Pancreas (tissue), 10 donors: ENCODE measurements at regions not wholly inside any gene's neighbourhood (a gene's known extent, or its start where the extent isn't known, plus 50 kb on each side); places are given as distances from the start of the nearest gene placed in this dataset.
A peak's percentile ranks its signal among the peaks of the same experiment; 100 is the strongest.

ENCODE experiments used
- ATAC-seq, 4 donors: fragments of 200-7000 bp; cut with Tn5 transposase; one replicate each; pipeline versions ENCODE4 v1.8.0 to v1.9.1; 2020; ENCODE audit warnings: mild to moderate bottlenecking in 4 of 4, moderate library complexity in 4 of 4
- DNase-seq, 6 donors: peaks; one replicate each; pipeline ENCODE4 v3.0.0-alpha.2; 2020
- FAIRE-seq: peaks from 2 replicates; lab custom pipeline; 2012; peaks lifted over from hg19 to GRCh38; lab: Jason Lieb, UNC
- H3K27ac ChIP-seq, 4 donors: fragments of 200-600 bp; sonication (generic); 1 replicate in 3 of 4; 2 replicates in 1 of 4; pipeline versions ENCODE4 v1.5.0 to v1.8.0; 2020
- H3K27me3 ChIP-seq, 4 donors: fragments of 200-600 bp; one replicate each; pipeline ENCODE4 v1.8.0; 2021
- H3K36me3 ChIP-seq, 3 donors: fragments of 200-600 bp; sonication (generic) in 1 of 3; one replicate each; pipeline versions ENCODE4 v1.5.0 to v1.8.0; 2020 to 2021
- H3K4me1 ChIP-seq, 3 donors: fragments of 200-600 bp; one replicate each; pipeline ENCODE4 v1.8.0; 2021
- H3K4me3 ChIP-seq, 4 donors: fragments of 200-600 bp; sonication (generic) in 2 of 4; one replicate each; pipeline versions ENCODE4 v1.5.0 to v1.8.0; 2020 to 2021
- H3K9me3 ChIP-seq, 4 donors: fragments of 200-600 bp; one replicate each; pipeline ENCODE4 v1.8.0; 2021
- WGBS, 2 donors: extraction: QIAGEN DNeasy Blood & Tissue Kit; methylation state at CpG; one replicate each; pipeline ENCODE4 v1.1.7; 2013; 5-methylcytosine and 5-hydroxymethylcytosine counted together
- intact Hi-C, 3 donors: fragments of 100-400 bp; cut with DNase I; formaldehyde crosslinking; loops; one replicate each; pipeline versions ENCODE4 v1.11.1 to v1.14.2; 2022
- TF ChIP-seq, protein P1 (sequence below), 4 donors: fragments of 200-600 bp; sonication (generic) in 3 of 4; IDR thresholded peaks; one replicate each; pipeline versions ENCODE4 v1.5.0 to v1.8.0; 2021; ENCODE audit warnings: antibody characterized with exemption in 4 of 4
- donor health status: healthy with polysubstance abuse.
- donor health status: DM: no; HTN: no; CAD: no; lungs with moderate emphysema.
- donor health status: DM: no; HTN: no; CAD: no.
- donor health status: control.
- donor health status: control.
- donor health status: Bipolar disorder and iron deficiency.
- donor health status: DM: yes; HTN: yes; CAD: no.
- donor health status: DM: no; HTN: no; CAD: no.
- donor health status: DM: no; HTN: no; CAD: no.
- donor health status: DM: yes; HTN: yes; CAD: no.

DNA sequence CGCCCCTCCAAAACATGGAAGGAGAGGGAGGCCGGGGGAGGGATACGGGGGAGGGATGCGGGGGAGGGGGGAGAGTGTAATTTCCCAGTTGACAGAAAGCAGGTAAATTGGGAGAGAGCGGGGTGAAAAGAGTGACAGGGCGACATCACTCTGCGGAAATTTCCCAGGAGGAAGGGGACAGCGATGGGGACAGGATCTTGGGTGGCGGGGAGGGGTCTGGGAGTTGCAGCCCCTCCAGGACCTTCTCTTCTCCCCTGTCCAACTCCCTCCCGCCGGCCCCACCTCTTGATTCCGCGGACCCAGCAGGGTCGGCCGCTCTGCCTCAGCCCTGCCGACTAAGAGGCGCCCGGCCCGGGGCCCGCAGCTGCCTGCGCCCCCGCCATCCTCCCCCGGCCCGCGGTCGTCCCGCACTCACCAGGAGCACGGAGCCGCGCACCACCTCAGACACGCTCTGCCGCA lies 108.0 kb upstream of the DOCK9 start:
- Histone ChIP-seq H3K27me3 (no peaks in the 10 kb centered on the region), H3K9me3 (no peaks in the 10 kb centered on the region), H3K4me3 (peak overlapping the region; percentile 57 to 87 (median 73)), H3K4me1 (peaks cover 0 to 10% (median 0%) of the 10 kb centered on the region in 3 donors), H3K36me3 (no peaks in the 10 kb centered on the region), H3K27ac (peak overlapping the region; percentile 47 to 58 (median 52))
- peak in 3 of 6 donors; percentile 12 to 89 (median 30) for DNase-seq
- 3% methylated on average over 4 to 32 of the region's 32 CpGs for WGBS, 2 donors
- TF ChIP-seq, protein P1, sequence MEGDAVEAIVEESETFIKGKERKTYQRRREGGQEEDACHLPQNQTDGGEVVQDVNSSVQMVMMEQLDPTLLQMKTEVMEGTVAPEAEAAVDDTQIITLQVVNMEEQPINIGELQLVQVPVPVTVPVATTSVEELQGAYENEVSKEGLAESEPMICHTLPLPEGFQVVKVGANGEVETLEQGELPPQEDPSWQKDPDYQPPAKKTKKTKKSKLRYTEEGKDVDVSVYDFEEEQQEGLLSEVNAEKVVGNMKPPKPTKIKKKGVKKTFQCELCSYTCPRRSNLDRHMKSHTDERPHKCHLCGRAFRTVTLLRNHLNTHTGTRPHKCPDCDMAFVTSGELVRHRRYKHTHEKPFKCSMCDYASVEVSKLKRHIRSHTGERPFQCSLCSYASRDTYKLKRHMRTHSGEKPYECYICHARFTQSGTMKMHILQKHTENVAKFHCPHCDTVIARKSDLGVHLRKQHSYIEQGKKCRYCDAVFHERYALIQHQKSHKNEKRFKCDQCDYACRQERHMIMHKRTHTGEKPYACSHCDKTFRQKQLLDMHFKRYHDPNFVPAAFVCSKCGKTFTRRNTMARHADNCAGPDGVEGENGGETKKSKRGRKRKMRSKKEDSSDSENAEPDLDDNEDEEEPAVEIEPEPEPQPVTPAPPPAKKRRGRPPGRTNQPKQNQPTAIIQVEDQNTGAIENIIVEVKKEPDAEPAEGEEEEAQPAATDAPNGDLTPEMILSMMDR (IDR thresholded peaks at IDR 0.05): no peak
- intact Hi-C loops: no loop called here
- FAIRE-seq: no peak
- no peak for ATAC-seq

DNA sequence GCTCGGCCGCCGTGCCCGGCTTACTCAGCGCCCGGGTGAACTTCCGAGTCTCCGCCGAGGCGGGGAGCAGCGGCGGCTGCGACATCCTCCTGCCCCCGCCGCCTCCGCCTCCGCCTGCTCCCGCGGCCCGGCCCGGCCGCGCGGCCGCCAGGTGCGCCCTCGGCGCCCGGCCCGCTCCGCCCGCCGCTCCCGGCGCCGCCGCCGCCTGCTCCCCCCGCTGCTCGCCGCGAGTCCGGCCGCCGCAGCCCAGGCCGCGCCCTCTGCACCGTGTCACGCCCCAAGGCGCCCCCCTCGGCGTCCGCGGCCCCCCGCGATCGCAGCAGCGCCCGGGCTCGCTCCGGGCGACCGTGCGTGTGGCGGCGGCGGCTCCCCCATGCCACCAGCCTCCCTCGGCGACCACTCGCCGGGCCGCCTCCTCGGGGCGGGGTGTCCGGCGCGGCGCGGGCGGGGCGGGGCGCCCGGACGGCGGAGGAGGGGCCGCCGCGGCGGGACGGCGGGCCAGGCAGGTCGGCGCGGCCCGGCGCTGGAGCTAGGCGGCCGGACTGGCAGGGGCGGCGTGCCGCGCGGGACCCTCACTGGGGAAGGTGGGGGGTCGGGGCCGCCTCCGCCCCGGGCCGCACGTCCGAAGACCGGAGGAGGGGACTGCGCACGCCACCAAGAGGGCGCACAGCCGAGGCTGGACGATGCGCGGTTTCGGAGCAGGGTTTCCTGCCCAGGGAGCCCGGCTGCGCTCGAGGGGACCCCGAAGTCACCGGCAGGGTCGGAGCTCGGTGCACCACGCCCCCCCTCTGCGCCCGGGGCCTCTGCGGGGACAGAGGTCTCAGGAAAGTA lies 108.6 kb upstream of the DOCK9 start:
- WGBS, 2 donors: 1% methylated on average over 51 to 130 of the region's 130 CpGs
- no peaks in the 10 kb centered on the region for H3K27me3 ChIP-seq
- H3K4me3 ChIP-seq: peak overlapping the region; percentile 67 to 87 (median 73)
- intact Hi-C loops: no loop called here
- H3K4me1 ChIP-seq: peaks cover 0 to 10% (median 0%) of the 10 kb centered on the region in 3 donors
- ATAC-seq (peak; percentile 40 to 68 (median 45)), DNase-seq (peak; percentile 44 to 84 (median 73)), FAIRE-seq (no peak)
- H3K36me3 ChIP-seq: no peaks in the 10 kb centered on the region
- H3K27ac ChIP-seq: peak overlapping the region; percentile 91 to 97 (median 94)
- no peaks in the 10 kb centered on the region for H3K9me3 ChIP-seq
- TF ChIP-seq, protein P1 (IDR thresholded peaks at IDR 0.05): no peak

DNA sequence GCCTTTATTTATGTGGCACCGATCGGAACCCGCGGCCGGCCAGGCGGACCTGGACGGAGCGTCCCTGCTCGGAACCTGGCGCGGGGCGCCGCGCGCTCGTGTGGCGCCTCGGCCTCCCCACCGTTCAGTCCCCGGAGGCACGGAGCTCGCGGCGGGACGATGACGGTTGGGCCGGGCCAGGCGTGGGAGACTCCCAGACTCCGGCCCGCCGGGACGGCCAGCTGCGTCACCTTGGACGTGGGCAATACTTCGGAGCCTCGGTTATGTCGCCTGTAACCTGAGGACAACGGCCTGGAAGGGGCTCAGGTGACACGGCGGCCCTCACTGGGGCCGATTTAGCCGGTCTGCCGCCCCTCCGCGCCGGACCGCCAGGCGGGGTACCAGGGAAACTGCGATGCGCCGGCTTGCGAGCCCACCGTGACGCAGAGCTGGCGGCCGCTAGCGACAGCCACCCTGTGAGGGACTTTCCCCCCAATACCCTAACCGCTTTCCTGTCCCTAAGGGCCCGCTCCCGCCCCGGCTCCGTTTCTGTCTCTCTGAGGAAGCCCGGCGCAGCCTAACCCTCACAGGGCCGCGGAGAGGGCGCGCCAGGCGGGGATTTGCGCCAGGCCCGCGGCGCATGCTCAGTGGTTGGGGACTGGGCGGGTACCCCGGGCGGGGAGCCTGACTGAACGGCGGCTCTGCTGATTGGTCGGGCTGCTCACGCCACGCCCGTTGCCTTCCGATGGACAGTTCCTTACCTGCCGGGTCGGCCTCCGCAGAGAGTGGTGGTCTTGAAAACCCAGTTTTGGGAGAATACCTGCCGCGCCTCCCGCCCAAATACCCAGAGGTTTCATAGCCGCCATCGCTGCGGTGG lies 109.5 kb upstream of the DOCK9 start:
- H3K9me3 ChIP-seq: no peaks in the 10 kb centered on the region
- H3K36me3 ChIP-seq: no peaks in the 10 kb centered on the region
- H3K27me3 ChIP-seq: no peaks in the 10 kb centered on the region
- intact Hi-C loops: no loop called here
- peak; percentile 92 to 97 (median 94) for ATAC-seq
- TF ChIP-seq, protein P1 (IDR thresholded peaks at IDR 0.05): no peak
- H3K4me3 ChIP-seq: peak overlapping the region; percentile 67 to 87 (median 73)
- H3K4me1 ChIP-seq: peaks cover 0 to 10% (median 0%) of the 10 kb centered on the region in 3 donors
- peak; percentile 90 to 98 (median 93) for DNase-seq
- 1% methylated on average over 71 to 92 of the region's 92 CpGs for WGBS, 2 donors
- FAIRE-seq: no peak
- peak overlapping the region; percentile 91 to 97 (median 94) for H3K27ac ChIP-seq

DNA sequence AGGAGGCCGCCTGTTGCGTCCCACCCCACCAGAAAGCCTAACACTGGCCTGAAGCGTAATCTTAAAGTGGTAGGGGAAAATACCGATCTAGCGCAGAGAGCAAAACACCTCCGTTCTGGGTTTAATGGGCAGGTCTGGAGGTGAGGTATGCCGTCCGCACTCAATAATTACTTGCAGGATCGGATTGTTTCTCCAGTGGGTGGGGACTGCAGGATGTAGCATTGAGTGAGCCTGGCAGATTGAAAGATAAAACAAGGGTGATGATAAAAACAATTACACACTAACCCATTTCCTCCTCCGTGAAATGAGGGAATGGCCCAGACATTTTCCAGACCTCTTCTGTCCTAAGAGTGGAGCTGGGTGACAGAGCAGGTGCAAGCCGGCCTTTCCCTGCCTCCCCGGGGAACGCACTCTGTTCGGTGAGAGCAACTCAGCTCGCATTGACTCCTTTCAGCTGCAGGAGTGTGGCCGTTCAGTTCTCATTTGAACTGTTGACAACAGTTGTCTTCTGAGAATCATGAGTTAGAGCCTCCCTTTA lies 110.2 kb upstream of the DOCK9 start:
- Histone ChIP-seq H3K9me3 (no peaks in the 10 kb centered on the region), H3K4me3 (peak overlapping the region; percentile 67 to 87 (median 73)), H3K27me3 (no peaks in the 10 kb centered on the region), H3K4me1 (peaks cover 0 to 10% (median 0%) of the 10 kb centered on the region in 3 donors), H3K36me3 (no peaks in the 10 kb centered on the region), H3K27ac (peak overlapping the region; percentile 91 to 97 (median 94))
- FAIRE-seq (no peak), ATAC-seq (peak; percentile 34 to 52 (median 44)), DNase-seq (peak in 2 of 6 donors; percentile 32 to 62)
- TF ChIP-seq, protein P1 (IDR thresholded peaks at IDR 0.05): no peak
- 4% methylated on average over 16 of the region's 16 CpGs for WGBS, 2 donors
- intact Hi-C loops: no loop called here
